GM21825 (cell line): ENCODE measurements at regions not wholly inside any gene's neighbourhood (a gene's known extent, or its start where the extent isn't known, plus 50 kb on each side); places are given as distances from the start of the nearest gene placed in this dataset.
"Not testable (repeated sequence)": the region's sequence is repeated elsewhere in the genome, so short reads cannot be mapped to it uniquely, and the experiment has no call there.

ENCODE experiments used
- ATAC-seq: cut with Tn5 transposase; IDR thresholded peaks from one replicate; pipeline ENCODE4 v1.9.1; 2021; ENCODE audit warnings: mild to moderate bottlenecking, moderate library complexity; ENCODE audit not compliant: unreplicated experiment

- no peak for ATAC-seq
These were observed 241.7 kb downstream of the SETD4 start for GRCh38 chr21:35818597-35818996.

- no peak for ATAC-seq
These were observed 245.3 kb downstream of the SETD4 start for GRCh38 chr21:35814858-35815619.

DNA sequence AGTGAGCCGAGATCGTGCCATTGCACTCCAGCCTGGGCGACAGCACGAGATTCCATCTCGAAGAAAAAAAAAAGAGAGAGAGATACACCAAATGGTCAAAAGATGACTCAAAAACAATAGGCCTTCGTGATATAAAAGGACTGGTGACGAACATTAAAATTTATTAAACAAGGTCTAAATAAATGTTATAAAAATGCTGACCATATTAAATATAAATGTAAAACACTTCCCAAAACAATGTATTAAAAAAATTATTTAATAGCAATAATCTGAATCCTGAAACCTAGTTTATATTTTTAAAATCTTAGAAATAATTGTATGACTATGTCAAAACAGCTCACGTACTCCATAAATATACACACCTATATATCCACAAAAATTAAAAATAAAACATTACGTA lies 247.6 kb downstream of the SETD4 start:
- ATAC-seq = no peak

DNA sequence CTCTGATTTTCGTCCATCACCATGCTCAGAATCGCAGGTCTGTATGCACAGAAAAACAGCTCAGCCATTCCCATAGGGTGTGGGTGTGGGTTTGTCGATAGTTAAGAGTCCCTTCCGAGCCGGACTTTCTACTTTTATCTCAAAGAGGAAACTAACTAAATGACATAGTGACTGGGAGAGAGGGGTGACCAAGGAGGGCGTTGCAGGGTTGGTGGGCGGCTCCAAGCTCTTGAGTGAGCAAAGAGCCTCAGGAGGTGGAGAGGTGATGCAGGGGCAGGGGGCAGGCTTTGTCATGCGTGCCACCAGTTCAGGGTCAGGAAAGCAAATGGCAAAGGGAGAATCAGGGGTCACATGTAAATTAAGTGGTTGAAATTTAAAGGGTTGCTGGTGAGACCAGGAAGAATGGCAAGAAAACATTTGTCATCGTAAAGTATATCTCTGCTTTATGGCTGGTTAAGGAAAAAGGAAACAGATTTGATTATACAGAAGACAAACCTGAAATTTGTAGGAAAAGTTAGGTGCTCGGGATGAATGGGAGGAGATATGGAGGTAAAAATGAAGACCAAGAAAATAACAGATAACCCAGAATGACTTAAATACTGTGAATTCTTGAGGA lies 249.0 kb downstream of the SETD4 start:
- ATAC-seq = no peak

- no peak for ATAC-seq
These were observed 249.8 kb downstream of the SETD4 start for GRCh38 chr21:35810431-35810970.

DNA sequence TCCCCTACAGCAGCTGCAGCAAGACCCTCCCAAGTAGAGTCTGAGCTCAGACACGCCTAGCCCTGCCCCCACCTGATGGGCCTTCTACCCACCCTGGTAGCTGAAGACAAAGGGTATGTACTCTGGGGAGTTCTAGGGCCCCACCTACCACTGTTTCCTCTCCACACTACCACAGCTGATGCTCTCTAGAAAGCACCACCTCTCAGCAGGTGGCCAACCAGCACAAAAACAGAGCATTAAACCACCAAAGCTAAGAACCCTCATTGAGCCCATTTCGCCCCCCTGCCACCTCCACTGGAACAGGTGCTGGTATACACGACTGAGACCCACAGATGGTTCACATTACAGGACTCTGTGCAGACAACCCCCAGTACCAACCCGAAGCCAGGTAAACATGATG lies 258.9 kb downstream of the SETD4 start:
- ATAC-seq = no peak

DNA sequence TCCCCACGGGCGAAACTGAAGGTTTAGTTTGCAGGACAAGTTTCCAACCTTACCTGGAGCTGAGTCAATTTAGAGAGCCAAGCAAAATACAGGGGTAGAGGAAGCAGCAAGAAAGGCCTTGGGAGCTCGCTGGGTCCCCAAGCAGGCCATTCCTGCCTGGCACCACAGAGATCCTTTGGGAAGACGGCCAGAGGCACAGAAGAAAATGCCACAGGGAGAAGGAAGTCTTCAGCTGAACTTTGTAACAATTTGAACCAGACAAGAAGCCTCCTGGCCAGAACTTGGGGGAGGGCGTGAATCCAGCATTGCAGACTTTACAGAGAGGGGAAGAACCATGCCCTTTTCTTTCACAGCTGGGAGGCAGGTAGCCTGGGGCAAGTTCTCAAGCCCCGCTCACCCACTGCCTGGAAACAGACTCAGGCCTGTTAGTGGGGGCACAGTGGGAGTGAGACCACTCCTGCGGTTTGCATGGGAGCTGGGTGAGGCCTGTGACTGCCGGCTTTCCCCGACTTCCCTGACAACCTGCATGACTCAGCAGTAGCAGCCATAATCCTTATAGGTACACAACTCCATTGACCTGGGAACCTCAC lies 259.4 kb downstream of the SETD4 start:
- ATAC-seq = not testable (repeated sequence)

DNA sequence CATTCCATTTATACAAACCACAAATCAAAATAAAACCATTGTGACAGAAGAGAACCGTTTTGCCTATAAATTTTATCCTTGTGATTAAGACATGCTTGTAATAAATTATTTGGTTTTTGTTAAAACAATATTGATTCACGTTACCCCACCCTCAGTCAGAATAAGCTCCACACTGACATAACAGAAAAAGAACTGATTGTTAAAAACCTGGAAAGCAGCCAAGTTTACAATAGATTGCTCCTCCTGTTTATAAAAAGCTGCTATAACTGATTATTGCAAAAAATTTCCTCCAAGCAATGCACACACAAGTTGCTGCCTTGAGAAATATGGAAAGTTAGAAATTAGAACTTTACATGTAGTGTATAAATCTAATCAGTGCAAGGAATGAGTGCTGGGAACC lies 263.5 kb downstream of the SETD4 start:
- no peak for ATAC-seq

GRCh38 chr21:35794527-35794926 lies 265.8 kb downstream of the SETD4 start:
- ATAC-seq = not testable (repeated sequence)

DNA sequence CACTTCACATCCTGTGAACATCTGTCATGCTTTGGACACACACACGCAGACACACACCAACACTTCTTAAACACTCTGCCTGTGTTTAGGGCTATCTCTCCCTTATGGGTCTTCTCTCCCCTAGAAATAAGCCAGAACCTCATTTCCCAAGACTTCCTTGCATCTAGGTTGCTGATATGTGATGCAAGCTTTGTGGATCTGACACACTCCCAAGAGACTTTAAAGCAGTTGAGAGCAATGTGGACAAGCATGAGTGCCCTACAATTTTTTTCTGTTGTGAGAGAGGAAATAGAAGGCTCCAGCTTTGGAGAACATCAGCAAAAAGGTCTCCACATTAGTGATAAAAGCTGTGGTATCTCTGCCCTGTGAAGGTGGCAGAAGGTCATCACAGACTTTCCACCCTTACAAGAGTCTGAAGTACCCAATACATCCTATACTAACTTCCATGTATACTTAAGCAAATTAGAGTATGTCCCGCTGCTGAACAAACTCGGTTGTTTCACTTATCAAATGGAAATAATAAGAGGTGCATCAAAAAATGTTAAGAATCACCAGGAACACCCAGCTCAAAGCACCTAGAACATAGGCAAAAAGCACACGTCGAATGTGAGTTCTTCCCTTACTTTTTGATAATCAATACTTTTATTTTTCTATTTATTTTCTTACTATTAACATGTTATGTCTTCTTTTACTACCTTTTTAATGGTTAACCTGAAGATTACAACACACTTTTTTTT lies 267.6 kb downstream of the SETD4 start:
- ATAC-seq = no peak

GRCh38 chr21:35791541-35792325 lies 268.6 kb downstream of the SETD4 start:
- ATAC-seq = no peak

DNA sequence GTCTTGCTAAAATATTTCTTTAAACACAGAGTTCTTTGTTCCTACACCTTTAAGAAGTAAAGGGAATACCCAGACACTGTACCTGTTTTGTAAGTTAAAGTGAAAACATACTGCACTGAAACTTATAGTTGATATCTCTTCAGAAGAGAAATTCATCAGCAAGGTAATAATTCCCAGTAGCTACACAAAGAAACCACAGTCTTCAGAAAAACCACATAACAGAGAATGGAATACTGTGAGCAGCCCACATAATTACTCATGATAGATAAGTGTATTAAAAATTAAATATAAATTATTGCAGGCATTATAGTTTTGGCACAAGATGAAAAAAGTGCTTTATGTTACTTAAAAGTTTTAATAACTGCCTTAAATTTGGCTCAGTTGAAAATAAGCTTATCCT lies 276.6 kb downstream of the SETD4 start:
- ATAC-seq = no peak

DNA sequence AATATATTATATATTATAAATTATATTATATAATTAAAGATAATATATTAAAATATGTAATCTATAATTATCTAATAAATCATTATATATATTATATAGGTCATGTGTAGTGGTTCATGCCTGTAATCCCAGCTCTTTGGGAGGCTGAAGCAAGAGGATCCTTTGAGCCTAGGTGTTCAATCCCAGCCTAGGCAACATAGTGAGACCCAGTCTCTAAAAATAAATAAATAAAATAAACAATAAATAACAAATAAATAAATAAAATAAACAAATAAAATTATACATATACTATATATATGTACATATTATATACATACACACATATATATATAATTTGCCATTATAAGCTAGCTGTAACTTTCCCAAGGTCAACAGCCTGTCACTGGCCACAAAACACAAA lies 277.7 kb downstream of the SETD4 start:
- ATAC-seq = no peak

DNA sequence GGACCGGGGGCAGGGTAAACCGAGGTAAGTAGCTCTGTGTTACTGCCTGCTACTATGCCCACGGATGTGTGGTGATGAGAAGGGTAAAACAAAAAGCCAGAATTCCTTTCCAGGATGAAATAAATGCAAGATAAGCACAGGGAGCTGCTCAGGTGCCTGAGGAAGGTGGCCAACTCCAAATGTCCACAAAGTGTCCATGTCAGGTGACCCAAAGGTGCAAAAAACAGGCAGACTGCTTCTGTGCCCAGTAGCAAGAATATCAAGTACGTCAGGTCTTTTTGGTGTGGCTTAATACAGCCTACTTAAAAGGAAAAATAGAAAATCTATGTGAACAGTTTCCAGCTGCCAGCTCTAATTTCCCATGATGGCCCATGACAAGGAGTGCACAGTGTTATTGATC lies 279.3 kb downstream of the SETD4 start:
- ATAC-seq = no peak

DNA sequence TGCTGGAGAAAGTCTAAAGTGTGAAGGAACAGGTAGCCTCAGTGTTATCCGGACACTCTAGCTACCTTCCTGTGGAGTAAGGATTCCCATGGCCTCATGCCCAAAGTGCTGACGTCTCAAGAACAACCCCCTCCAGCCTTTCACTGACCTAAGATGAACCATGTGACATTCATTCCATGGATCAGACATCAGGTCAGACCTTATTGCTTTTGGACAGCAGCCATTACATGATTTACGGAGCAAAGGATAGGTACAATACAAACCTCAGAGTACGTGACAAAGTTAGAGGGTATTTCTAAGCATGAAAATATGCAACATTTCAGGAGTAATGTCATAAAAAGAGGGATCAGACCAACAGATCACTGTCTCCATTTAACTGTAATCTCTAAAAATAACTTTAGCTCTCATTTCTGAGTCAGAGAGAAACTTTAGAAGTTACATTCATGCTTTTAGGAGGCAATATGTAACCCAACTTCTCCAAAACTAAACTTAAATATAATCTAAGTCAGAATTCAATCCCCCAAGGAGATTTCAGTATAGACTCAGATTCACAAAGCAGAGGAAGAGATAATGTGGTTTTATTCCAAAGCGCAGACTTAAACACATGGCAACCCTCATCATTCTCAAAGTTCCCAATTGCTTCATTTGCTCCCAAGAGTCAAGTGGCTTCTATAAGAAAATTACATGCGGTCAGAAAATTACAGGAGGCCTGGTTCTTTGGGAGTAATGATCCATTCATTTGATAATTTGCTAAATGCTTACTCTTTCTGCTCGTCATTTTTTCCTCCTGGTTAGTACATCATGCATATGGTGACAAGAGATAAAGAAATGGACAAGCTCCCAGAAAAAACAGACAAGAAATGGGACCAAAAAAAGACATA lies 280.4 kb downstream of the SETD4 start:
- ATAC-seq = no peak

- ATAC-seq = no peak
These were observed 281.2 kb downstream of the SETD4 start for GRCh38 chr21:35779167-35779566.

- ATAC-seq = no peak
These were observed 283.2 kb downstream of the SETD4 start for GRCh38 chr21:35777081-35777480.

DNA sequence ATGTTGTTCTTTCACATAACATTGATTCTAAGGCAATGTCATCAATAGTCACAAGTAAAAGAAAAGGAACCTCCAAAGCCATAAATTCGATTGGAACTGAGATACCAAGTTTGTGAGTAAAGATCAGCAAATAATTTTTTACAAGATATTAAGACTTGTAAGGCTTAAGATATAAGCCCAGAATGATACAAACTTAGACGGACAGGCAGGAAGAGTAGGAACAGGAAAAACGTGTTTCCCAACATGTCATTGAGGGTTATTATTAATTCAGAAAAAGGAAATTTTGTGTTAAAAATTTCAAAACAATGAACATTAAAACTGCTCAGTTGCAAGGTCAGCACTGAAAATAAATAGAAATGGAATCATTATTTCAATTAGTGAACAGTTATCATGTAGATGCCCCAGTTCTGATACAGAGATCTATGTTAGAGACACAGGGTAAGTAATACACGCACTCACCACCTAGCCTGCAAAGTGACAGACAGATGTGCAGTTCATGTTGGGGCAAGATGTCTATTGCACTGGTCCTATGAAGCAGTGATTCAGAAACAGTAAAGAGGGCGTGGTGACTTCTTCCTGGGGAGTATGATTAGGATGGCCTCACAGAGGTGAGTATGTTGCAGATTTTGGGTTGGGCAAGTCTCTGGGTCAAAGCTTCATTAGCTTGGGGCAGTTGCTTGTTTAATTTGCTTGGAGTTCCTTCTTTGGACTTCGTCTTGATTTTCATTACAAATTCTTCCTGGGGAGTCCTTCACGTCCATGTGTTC lies 284.4 kb downstream of the SETD4 start:
- no peak for ATAC-seq
